ENCODE measurements at regions not wholly inside any gene's neighbourhood (a gene's known extent, or its start where the extent isn't known, plus 50 kb on each side); places are given as distances from the start of the nearest gene placed in this dataset.

DNA sequence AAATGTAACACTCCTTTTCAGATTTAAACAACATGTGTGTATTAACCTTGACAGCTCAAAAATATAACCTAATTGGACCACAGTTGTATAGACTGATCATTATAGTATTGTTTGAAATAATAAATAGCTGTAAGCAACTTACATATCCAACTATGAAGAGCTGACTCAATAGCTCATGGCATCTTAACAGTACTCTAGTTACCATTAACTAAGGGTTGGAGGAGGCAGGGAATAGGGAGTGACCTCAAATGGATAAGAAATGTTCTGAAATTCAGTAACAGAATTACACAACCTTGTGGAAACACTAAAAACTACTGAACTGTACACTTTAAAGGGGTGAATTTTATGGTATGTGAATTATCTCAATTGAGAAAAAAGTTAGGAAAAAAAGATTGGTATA lies 136.5 kb upstream of the CPEB2 start:
- Histone ChIP-seq H3K27ac (no peak overlapping the region), H3K27me3 (ENCODE audit: low read depth) (no peaks in the 10 kb centered on the region), H3K36me3 (no peaks in the 10 kb centered on the region), H3K4me1 (peaks cover 14% of the 10 kb centered on the region), H3K9me3 (no peaks in the 10 kb centered on the region), H3K4me3 (no peak overlapping the region)
- intact Hi-C loops (cut with DNase I): no loop called here
- ATAC-seq: peak; percentile 69 to 91
- no peak for DNase-seq
- TF ChIP-seq, protein P1, sequence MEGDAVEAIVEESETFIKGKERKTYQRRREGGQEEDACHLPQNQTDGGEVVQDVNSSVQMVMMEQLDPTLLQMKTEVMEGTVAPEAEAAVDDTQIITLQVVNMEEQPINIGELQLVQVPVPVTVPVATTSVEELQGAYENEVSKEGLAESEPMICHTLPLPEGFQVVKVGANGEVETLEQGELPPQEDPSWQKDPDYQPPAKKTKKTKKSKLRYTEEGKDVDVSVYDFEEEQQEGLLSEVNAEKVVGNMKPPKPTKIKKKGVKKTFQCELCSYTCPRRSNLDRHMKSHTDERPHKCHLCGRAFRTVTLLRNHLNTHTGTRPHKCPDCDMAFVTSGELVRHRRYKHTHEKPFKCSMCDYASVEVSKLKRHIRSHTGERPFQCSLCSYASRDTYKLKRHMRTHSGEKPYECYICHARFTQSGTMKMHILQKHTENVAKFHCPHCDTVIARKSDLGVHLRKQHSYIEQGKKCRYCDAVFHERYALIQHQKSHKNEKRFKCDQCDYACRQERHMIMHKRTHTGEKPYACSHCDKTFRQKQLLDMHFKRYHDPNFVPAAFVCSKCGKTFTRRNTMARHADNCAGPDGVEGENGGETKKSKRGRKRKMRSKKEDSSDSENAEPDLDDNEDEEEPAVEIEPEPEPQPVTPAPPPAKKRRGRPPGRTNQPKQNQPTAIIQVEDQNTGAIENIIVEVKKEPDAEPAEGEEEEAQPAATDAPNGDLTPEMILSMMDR (IDR thresholded peaks at IDR 0.05): no peak

DNA sequence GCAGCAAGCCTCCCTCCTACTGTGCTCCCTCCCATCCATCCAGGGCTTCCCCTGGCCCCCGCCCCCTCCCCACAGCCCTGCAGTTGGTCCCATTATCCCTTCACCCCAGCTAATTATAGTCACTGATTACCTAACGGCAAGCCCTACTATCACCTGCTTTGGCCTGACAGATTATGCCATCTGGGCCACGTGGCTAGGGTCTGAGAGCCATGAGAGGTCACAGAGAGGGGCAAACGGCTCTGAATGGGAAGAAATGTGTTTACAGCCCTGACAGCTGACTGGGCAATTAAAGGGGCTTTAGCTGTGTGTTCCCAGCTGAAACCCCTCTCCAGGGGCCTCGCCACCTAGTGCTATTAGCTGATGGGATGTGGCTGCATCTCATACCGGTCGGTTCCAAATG lies 134.4 kb upstream of the CPEB2 start:
- intact Hi-C loops (cut with DNase I): no loop called here
- TF ChIP-seq, protein P1 (IDR thresholded peaks at IDR 0.05): no peak

DNA sequence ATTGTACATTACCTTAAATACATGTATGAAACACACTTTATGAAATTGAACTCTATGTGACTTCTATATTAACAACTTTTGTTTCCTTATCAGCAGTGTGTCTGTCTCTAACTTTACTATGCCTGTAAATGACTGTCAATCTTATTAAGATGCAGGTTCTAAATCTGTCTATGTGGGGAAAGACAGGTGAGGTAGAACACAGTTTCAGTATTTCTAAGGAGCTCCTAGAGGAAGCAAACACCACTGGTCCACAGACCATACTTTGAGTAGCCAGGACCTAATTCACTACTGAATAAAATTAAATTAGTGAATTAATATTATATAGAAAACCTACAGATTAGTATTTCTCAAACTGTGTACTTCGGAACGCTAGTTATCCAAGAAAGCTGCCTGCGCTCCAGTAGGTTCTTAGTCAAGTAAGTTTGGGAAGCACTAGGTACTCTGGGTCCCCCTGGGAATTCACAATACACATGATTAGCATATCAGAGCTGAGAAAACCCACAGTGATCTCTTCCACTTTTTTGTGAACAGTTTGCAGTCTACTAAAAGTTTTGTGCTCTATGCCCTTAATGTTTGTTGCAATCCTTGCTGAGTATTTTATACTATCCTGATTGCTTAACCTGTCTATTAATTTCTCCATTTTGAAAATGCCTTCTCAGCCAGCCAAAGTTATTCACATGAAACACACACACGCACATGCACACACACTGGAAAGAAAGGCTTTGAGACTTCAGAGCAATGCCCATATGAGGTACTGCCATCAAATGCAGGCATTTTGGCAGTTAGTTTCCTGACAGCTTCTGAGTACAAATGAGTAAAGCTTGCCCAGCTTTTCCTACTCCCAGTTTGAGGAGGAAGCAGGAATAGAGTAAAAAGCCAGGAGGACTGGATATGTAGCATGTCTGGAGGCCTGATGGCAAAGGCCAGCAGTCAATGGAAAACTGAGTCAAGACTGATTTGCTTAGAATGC lies 133.6 kb upstream of the CPEB2 start:
- no peaks in the 10 kb centered on the region for H3K27me3 ChIP-seq (ENCODE audit: low read depth)
- intact Hi-C loops (cut with DNase I): no loop called here
- DNase-seq: no peak
- no peaks in the 10 kb centered on the region for H3K9me3 ChIP-seq
- TF ChIP-seq, protein P1 (IDR thresholded peaks at IDR 0.05): no peak
- no peak for ATAC-seq
- no peak overlapping the region for H3K27ac ChIP-seq
- H3K4me3 ChIP-seq: no peak overlapping the region
- no peaks in the 10 kb centered on the region for H3K36me3 ChIP-seq
- peaks cover 14% of the 10 kb centered on the region for H3K4me1 ChIP-seq

More for the DNA sequence above, 134.4 kb upstream of the CPEB2 start:
- no peak overlapping the region for H3K4me3 ChIP-seq
- H3K27me3 ChIP-seq (ENCODE audit: low read depth): no peaks in the 10 kb centered on the region
- H3K9me3 ChIP-seq: no peaks in the 10 kb centered on the region
- H3K27ac ChIP-seq: no peak overlapping the region
- H3K36me3 ChIP-seq: no peaks in the 10 kb centered on the region
- peaks cover 14% of the 10 kb centered on the region for H3K4me1 ChIP-seq
- no peak for ATAC-seq
- no peak for DNase-seq

DNA sequence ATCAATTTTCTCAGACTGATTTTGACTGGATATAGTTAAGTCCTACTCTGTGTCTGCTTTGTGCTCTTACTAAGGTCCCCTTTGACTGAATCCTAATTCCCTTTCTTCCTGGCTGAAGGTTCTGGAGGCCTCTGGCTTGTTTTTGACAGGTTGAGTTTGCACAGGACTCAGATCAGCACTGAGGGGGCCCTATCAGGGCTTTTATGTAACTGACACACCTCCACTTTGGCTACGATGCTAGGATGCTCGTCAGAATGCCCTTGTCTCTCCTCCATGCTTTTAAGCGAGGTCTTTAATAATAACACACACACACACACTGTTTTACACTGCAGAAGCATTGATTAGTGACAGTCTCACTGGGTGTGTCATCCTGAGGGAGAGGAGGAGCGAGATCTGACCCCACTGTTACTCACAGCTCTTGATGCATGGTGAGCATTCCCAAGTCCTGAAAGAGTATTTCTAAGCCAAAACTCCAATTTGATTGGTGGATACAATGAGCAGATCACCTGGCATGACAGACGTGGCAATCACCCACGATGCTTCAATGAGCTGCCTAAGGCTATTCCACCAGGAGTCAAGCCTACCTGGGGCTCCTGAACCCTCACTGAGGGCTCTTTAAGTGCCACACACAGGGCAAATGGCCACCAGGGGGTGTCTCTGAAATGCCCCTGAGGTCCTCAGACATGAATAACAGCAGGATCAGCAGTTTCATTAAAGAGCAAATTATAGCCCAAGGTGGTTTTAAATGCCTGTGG lies 130.4 kb upstream of the CPEB2 start:
- Histone ChIP-seq H3K27ac (no peak overlapping the region), H3K36me3 (no peaks in the 10 kb centered on the region), H3K4me3 (no peak overlapping the region), H3K9me3 (no peaks in the 10 kb centered on the region), H3K27me3 (ENCODE audit: low read depth) (no peaks in the 10 kb centered on the region), H3K4me1 (peaks cover 2% of the 10 kb centered on the region)
- DNase-seq: peak; percentile 61
- ATAC-seq: peak; percentile 50 to 77
- intact Hi-C loops (cut with DNase I): no loop called here
- TF ChIP-seq, protein P1 (IDR thresholded peaks at IDR 0.05): peak; percentile 39

DNA sequence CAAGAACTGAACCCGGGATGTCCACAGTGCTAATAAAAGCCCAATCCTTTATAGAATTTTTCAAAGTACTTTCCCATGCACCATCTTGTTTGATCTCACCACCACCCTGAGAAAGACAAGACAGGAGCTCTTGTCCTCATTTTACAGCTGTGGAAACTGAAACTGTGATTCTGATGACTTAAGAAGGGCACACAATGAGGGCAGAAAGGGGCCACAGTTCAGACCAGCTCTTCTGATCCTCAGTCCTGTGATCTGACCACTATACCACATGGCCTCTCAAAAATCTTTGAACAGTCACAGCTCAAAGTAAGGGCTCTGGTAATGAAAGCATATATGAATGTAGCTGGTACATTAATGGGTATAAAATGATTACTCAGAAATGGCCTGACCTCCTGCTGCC lies 127.3 kb upstream of the CPEB2 start:
- Histone ChIP-seq H3K4me1 (peaks cover 14% of the 10 kb centered on the region), H3K27me3 (ENCODE audit: low read depth) (no peaks in the 10 kb centered on the region), H3K36me3 (no peaks in the 10 kb centered on the region), H3K4me3 (no peak overlapping the region), H3K9me3 (no peaks in the 10 kb centered on the region), H3K27ac (no peak overlapping the region)
- intact Hi-C loops (cut with DNase I): no loop called here
- TF ChIP-seq, protein P1 (IDR thresholded peaks at IDR 0.05): no peak
- DNase-seq: no peak
- ATAC-seq: no peak

Measured in lower lobe of right lung (tissue), 2 donors.